Esophagus squamous epithelium (tissue), 4 donors: ENCODE measurements at regions not wholly inside any gene's neighbourhood (a gene's known extent, or its start where the extent isn't known, plus 50 kb on each side); places are given as distances from the start of the nearest gene placed in this dataset.

Experiments used
- POLR2A ChIP-seq, 4 donors: fragments of 450-650 bp; IDR thresholded peaks; one replicate each; pipeline ENCODE4 v1.6.1; 2017; ENCODE audit warnings: antibody characterized with exemption in 4 of 4, mild to moderate bottlenecking in 4 of 4, moderate library complexity in 3 of 4
- TF ChIP-seq, protein P1 (sequence below), 6 experiments: fragments of 450-650 bp in 4 of 6; fragments of 200-600 bp in 2 of 6; sonication (generic) in 2 of 6; IDR thresholded peaks; one replicate each; pipeline ENCODE4 v1.5.1; 2016 to 2019; ENCODE audit warnings: antibody characterized with exemption in 6 of 6, mild to moderate bottlenecking in 4 of 6, moderate library complexity in 4 of 6

DNA sequence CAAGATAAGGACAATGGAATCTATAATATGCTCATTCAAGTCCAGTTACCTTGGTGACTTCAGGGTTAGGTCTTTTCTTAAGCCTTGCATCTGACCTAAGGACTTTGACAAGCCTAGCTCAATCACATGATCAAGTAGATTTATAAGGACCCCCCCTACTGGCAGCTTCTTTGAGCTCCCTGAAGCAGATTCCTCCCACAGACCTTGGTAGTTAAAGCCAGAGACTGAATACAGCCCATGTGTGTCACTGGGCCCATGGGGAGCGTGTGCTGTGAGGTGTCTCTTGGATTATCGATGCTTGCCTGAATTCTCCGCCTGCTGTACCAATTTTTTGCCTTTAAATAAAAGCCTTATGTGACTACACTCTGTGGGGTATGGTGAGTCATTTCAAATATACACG, 372.7 kb upstream of the RGS17 start:
- no peak for TF ChIP-seq POLR2A (IDR thresholded peaks at IDR 0.05)
- TF ChIP-seq, protein P1, sequence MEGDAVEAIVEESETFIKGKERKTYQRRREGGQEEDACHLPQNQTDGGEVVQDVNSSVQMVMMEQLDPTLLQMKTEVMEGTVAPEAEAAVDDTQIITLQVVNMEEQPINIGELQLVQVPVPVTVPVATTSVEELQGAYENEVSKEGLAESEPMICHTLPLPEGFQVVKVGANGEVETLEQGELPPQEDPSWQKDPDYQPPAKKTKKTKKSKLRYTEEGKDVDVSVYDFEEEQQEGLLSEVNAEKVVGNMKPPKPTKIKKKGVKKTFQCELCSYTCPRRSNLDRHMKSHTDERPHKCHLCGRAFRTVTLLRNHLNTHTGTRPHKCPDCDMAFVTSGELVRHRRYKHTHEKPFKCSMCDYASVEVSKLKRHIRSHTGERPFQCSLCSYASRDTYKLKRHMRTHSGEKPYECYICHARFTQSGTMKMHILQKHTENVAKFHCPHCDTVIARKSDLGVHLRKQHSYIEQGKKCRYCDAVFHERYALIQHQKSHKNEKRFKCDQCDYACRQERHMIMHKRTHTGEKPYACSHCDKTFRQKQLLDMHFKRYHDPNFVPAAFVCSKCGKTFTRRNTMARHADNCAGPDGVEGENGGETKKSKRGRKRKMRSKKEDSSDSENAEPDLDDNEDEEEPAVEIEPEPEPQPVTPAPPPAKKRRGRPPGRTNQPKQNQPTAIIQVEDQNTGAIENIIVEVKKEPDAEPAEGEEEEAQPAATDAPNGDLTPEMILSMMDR (IDR thresholded peaks at IDR 0.05), result no peak
